Hindlimb muscle (tissue), 1 donor: ENCODE measurements at regions not wholly inside any gene's neighbourhood (a gene's known extent, or its start where the extent isn't known, plus 50 kb on each side); places are given as distances from the start of the nearest gene placed in this dataset.

Experiments
- DNase-seq: peaks from one replicate; pipeline ENCODE4 v3.0.0-alpha.2; 2013

DNA sequence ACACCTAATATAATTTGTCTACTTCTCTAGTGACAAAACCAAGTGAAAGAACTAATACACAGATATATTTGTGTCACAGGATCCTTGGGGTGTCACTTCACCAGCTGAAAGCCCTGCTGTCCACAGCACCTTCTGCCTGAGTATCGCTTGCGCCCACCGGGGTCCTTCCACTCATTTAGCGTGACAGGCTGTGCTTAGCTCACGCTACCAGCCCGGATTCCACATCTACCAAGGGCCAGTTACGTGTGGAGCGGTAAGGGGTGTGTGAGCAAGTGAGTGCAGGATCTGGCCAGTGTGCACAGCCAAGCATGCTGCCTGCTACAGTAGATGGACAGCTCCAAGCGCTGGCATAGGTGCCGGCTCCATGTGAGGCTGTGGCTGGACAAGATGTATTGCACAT is 810.9 kb downstream of the NSUN3 start:
- DNase-seq = no peak

DNA sequence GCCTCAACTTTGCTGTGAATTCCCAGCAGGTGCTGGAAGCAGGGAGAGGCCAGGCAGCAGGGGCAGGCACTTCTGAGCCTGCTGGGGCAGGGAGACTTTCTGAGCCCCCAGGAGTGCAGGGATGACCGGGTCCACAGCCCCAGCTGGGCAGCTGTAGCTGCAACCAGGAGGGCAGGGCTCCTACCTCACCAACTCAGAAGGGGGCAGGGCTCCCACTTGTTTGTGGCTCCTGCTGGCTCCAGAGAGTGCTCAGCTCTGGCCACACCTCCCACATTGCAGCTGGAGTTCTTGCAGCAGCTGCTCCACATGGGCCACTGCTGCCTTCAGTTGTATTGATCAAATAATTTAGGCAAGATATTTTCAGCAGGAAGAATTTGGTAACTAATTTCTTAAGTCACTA is 812.3 kb downstream of the NSUN3 start:
- DNase-seq = no peak

DNA sequence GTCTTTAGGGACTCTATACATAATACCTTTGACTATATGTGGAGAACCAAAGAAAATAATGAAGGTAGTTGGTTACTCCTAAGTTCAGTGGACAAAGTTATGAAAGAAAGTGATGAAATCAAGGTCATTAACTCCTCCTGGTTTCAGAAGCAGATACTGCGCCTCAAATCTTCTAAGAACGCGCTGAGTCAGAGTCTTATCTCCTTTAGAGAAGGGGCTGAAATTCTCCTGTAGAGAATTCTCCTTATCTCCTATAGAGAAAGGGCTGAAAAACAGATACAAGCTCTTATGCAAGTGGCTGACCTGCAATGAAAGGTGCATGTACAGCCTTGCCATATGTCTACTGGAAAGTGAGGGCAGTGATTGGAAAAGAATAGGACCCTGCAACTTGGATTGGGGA is 824.2 kb downstream of the NSUN3 start:
- DNase-seq = no peak

DNA sequence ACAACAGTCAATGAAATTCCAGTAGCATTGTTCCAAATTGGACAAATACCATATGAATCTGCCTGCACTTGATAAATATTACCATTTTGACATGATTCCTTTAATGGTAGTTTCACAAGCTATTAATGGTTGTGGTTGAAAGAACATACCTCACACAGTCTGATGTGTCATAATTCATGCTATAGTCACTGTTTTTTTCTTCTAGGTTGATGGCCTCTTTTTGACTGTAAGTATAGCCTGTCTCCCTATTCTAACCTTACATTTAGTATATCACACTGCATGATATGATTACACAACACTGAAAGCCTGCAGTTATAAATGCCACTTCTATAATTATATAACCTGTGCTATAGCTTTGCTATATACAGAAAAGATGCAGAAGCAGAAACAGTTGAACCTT is 834.1 kb downstream of the NSUN3 start:
- DNase-seq = no peak

DNA sequence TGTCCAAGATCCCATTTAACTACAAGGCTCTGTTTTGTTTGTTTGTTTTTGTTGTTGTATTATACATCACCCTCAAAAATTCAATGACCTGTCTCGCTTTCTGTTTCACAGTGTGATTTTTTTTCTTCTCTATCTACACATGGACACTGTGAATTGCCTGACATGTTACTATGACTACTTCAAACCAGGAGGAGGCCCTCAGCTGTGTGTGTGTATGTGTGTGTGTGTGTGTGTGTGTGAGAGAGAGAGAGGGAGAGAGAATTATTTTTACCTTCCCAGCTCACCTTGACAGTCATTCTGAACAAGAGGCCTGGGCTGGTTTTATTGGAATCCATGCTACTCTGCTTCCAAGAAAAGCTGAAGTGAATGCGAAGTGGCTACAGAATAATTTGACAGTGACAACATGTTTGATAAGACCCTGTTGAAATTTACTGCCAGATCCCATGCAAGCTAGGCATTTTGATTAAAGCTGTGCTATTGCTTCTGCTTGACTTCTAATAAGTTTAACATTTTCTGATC is 841.4 kb downstream of the NSUN3 start:
- no peak for DNase-seq

DNA sequence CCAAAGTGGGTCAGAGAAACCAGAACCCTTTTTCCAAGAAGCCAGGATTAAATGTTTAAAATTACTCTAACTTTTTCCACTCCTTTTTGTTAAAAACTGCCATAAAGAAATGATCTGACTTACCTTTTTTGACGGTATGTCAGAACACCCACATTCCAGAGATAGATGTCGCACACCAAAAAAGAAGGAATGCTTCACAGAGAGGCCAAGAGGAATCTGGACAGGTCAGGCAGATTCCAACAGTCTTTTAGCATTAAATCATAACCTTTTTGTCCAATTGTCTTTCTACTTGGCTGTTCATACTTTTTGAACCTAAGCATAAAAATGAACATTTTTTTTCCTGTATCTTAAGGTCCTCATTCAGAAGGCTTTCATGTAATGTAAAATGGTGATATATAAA is 846.9 kb downstream of the NSUN3 start:
- DNase-seq = no peak

DNA sequence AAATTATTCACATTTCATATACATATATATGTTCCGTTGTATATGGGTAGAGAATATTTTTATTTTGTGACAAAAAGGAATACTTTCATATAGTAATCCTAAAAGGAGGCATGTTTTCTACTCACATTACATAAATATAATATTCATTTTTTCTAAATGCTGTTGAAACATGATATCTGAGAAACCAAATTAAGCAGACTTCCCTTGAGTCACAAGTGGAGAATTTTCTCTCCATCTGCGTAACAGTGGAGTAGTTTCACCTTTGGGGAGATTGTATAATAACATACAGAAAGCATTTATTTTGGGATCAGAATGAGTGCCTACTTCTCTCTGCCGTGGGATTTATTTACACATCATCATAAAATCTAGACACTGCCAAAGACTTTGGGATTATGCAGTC is 849.8 kb downstream of the NSUN3 start:
- DNase-seq = no peak

DNA sequence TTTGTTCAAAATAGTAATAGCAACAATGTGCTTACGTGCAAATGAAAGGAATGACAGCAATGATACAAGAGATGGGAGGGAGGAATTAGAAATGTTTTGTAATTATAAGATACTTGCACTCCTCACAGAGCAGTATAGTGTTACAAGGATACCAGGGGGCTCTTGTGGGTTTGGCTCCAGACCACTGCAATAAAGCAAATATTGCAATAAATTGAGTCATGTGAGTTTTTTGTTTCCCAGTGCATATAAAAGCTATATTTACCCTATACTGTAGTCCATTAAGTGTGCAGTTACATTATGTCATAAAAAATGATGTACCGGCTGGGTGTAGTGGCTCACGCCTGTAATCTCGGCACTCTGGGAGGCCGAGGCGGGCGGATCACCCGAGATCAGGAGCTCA is 864.3 kb downstream of the NSUN3 start:
- no peak for DNase-seq

DNA sequence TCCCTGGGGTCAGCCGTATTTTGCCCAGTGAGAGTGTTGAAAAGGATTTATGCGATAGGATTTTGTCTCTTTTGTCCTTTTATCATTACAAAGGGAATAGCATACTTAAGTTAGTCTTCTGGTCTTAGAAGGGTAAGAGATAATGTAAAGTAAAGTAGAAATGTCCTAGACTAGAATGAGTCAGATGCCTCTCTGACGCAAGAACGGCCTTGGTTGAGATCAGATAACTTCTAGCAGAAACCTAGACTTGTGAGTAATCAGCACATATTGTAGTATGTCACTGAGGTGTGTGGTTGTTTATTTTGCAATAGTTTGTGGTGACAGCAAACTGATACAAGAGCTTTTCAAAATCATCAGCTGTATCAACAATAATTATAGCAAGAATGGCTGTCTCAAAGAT is 866.1 kb downstream of the NSUN3 start:
- DNase-seq = no peak

DNA sequence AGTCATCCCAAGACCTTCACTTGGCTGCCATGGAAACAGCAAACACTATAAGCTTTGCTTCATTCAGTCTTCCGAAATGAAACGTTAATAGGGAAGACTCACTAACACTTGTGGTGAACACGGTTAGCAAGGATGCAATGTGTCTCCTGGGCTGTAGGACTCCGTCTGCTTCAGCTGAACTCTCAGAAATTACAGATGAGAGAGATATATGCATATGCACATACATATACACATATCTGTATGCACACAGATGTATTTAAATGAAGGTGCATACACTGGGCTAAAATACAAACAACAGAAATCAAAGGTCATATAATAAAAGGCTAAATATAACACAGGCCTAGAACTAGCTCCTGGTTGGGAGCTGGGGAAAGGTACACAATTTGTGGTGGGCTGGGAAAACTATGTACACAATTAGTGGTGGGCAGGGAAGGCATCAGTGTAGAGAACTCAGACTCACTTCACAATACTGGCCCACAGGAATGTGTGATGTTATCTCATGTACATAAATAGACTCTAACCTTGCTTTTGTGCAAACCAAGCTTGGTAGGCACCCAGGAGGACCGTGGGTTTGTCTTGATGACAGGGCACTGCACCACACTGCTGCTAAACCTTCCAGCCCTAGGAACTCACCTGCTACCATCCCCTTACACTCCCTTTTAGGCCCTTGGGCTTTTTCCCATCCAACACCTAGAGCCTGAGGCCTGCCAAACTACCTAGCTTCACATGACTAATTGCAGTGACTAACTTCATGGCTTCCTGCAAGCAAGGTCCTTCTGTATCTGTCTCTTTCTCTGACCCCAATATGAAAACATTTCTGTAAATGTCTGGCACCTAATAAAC is 873.1 kb downstream of the NSUN3 start:
- no peak for DNase-seq

DNA sequence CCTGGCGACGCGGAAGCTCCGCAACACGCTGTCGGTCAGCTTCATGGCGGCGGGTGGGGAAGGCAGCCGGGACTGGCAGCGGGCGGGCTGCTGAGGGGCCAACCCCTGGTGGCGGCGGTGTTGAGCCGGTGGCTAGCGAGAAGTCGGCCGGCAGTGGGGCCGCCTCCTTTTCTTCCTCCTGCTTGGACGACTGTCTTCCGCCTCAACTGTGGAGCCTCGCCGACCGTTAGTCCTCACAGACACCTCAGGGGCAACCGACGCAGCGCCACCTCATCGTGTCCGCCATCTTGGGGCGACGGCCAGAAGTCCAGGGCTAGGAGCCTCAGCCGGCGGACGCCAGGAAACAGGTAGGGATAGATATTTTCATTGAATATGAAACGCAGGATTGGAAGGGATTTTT is 875.1 kb downstream of the NSUN3 start:
- no peak for DNase-seq

DNA sequence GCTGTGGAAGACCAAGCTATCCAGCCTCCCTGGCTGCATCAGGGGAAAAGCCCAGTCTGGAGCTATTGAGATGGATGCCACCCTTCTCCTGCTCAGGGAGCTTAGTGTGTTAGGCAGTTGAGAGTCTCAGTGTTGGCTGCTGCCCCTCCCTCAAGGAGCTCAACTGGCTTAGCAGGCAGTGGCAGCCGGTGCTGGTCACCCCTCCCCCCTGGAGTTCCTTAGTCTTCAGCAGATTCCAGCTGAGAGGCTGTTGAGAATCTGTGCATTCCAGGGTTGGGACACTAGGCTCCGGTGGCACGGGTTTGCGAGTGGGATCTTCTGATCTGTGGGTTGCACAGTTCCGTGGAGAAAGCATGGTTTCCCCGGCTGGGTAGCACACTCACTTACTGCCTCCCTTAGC is 883.8 kb downstream of the NSUN3 start:
- no peak for DNase-seq

DNA sequence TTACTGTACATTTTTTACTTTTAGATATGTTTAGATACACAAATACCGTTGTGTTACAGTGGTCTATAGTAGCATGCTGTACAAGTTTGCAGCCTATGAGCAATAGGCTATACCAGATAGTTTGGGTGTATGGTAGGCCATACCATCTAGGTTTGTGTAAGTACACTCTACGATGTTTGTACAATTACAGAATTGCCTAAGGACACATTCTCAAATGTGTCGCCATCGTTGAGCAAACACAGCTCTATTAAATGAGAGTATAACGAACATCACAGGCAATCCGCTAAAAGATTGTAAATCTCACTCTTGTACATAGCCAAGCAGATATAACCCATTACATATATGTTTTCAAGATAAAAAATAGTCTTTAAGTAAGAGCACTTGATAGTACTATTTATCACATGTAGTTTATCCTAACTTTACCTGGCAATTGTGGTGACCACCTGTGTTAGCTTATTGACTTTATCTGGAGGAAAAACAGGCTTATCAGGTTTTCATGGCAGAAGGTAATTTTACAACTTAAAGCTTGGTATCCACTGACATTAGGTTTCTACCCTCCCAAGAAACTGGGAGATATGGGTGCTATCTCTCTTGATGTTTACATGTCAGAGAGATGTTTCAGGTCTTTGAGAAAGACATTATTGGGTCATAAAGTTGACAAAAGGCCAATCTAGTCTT is 898.7 kb downstream of the NSUN3 start:
- DNase-seq = no peak

DNA sequence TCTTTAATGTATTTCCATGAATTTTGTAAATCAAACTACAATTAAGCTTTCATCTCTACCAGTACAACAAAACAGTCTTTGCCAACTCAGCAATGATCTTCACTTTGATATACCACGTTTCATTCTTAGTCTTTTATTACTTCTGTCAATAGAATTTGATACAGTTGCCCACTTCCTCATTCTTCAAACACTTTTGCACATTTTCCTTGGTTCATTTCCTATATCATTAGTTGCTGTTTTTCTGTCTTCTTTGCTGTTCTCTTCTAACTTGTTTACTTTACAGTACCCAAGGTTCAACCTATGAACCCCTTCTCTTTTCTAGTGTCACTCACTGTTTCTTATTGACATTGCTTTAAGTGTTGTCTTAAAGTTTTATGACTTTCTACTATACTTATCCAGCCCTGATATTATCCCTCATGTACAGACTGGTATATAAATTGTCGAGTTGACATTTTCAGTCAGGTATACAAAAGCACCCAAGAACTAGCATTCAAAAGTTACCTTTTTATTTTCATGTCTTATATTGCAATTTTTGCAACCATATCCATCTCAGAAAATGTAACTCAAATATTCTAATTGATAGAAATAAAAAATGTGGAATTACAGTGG is 903.1 kb downstream of the NSUN3 start:
- DNase-seq = no peak

DNA sequence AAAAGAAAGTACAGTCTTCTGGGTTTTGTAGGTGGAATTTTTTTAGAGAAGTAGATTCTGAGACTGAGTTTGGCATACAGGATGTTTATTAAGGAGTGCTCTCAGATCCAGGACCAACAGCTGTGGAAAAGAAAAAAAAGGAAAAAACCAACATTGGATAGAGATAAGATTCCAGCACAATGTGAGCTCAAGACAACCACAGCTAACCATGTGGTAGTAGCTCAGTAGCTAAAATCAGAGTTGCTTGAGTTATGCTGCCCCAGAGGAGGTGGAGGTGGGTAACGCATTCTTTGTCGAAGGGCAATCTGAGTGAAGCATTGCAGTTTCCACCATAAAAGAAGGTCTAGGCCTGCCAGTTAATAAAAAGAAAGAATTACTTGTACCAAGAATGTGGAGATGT is 904.3 kb downstream of the NSUN3 start:
- DNase-seq = no peak

DNA sequence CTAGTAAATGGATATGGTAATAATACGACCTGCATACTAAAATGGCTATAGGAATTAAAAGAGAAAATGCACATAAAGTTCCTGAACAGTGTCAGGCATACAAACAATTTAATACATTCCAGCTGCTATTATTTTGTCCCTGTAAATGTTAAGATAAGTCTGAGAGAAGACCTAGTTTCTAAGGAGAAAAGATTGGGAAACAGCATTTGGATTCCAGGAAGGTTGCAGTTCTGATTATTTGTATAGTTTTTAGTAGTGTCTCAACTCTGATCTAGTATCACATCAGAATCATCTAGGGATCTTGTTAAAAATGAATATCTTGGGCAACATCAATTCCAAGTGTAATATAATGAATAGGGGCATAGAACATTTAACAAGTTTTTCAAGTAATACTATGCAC is 905.7 kb downstream of the NSUN3 start:
- DNase-seq = no peak

DNA sequence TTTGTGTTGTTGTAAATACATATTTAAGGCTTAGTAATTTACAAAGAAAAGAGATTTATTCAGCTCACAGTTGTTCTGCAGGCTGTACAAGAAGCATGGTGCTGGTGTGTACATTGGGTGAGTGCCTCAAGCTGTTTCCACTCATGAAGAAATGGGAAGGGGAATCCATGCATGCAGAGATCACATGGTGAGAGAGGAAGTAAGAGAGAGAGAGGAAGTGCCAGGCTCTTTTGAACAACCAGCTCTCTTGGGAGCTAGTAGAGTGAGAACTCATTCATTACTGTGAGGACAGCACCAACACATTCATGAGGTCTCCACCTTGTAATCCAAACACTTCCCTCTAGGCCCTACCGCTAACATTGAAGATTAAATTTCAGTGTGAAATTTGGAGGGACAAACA is 909.2 kb downstream of the NSUN3 start:
- no peak for DNase-seq

DNA sequence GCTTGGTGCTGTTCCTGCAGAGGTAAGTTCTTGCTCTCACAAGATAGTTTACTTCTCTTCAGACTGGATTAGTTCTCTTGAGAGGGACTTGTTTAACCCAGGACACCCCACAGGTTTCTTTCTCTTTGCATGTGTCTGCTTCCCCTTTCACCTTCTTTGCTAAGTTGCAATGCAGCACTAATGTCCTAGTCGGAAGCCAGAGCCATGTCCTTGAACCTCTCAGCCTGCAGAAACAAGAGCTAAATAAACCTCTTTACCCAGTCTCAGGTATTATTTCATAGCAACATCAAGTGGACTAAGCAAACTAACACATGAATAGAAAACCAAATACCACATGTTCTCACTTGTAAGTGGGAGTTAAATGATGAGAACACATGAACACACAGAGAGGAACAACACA is 915.2 kb downstream of the NSUN3 start:
- DNase-seq = no peak

DNA sequence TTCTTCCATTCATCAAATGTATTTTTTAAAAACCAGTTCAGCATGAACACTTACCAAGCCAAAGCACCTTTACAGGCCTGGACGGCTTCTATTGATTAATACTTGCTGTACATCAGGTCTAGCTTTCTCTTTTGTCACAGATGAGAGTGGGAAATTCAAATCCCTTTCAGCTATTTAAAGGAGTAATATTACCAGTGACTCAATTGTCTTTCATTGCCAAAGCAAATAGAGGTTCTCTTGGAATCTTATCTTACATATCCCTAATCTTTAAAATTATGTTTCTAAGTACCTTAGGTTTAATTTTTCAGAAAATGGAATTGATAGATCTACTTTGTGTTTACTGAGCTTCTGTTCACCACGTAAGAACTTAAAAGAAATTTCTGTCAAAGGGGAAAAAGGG is 922.9 kb downstream of the NSUN3 start:
- no peak for DNase-seq

DNA sequence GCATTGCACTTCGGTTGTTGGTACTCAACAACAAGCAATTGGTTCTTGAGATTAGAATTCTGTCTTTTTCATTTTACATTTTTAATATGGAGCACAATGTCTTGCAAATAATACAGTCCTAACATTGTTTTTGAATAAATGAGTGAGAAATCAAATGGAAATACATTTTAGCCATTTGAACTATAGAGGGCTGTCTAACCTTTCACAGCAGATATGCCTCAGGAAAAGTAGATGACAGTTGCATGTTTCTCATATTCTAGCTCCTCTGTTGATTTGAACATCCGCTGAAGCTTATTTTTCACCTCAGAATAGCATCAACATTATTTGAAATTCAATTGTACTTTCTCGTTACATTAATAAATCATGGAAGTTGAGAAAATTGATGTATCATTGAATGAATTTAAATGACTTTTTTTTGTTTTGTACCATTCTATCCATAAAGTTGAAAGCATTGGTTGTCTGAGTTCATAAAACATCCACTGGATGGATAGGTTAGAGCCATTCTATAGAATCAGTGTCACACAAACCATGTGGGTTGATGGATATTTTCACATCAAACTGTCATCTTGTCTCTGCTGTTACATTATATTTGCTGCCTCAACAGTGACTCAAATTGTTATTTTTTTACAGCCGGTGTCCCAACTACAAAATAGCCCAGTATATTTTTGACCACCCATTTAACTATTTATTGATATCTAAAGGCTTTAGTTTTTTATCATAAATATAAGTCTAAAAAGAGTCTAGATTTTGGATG is 928.3 kb downstream of the NSUN3 start:
- no peak for DNase-seq

DNA sequence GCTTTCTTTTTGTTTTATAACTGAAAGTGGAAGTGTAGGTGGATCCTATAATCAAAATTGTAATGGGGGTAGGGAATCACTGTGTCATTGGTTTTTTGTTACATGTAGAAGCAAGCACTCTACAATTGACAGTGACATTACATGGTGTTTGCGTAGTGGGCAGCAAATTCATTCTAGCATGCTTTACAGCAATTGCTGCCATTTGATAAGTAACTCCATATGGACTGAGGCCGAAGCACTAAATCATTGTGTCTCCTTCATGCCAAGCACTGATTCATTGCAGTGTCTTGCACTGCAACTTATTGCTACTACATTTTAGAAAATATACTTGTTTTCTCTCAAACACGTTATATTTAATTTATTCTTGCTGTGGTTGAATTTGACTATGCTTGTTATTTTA is 933.9 kb downstream of the NSUN3 start:
- DNase-seq = no peak

DNA sequence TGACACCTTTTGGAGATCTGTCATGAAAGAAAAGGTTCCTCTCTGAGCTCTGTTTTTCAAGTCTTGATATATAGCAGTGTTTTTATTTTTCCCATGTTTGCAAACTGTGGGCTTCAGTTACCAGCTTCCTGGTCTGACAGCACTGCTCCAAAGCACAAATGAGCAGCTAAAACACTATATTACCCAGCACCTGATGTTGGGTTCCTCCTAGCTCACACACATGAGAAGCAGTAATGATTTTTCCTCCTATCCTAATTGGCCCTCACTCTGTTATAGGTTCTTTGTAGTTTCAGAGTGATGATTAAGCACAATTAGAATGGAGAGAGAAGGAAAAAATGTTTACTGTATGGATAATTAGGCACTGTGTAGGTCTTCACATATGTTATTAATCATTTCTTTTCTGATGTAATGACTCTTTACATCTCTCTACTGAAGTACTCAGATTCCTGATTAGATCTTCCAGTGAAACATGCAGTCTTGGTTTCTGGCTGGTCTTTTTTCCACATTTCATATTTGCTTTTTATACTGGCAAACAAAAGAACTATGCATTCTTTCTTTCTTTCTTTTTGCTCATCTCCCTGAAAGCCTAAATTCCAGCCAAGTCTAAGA is 939.7 kb downstream of the NSUN3 start:
- no peak for DNase-seq

DNA sequence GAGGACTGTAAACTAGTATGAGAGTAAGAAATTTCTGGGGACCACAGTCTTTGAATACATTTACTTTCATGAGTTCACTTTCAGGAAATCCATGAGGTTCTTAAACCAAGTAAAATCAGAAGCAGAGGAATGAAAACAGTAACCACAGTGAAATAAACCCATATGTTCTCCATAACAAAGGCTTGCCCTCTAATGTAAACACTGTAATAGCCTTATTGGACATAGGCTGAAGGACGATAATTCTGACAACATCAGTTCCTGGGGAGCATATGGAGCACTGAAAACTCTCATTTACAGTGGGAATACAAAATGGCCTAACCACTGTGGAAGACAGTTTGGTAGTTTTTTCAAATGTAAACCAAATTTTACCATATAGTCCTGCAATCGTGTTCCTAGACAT is 965.8 kb downstream of the NSUN3 start:
- no peak for DNase-seq
